GM21447 (cell line): ENCODE measurements at regions not wholly inside any gene's neighbourhood (a gene's known extent, or its start where the extent isn't known, plus 50 kb on each side); places are given as distances from the start of the nearest gene placed in this dataset.

Source experiments
- ATAC-seq: cut with Tn5 transposase; IDR thresholded peaks from one replicate; pipeline ENCODE4 v1.9.1; 2021; ENCODE audit not compliant: unreplicated experiment

- no peak for ATAC-seq
Observed at GRCh38 chr6:167437888-167438484, 113.1 kb downstream of the TTLL2 start.

GRCh38 chr6:167441715-167442206, 116.9 kb downstream of the TTLL2 start:
- no peak for ATAC-seq

- no peak for ATAC-seq
Observed at GRCh38 chr6:167442245-167442644, 117.4 kb downstream of the TTLL2 start.

- no peak for ATAC-seq
Observed at GRCh38 chr6:167442796-167443680, 118.2 kb downstream of the TTLL2 start.

- ATAC-seq, result no peak
Observed at GRCh38 chr6:167444602-167445346, 119.9 kb downstream of the TTLL2 start.

- no peak for ATAC-seq
Observed at GRCh38 chr6:167445568-167445967, 120.7 kb downstream of the TTLL2 start.

- ATAC-seq, result no peak
Observed at GRCh38 chr6:167446046-167446445, 121.2 kb downstream of the TTLL2 start.

GRCh38 chr6:167446971-167447370, 122.1 kb downstream of the TTLL2 start:
- ATAC-seq, result no peak

- ATAC-seq, result no peak
Observed at GRCh38 chr6:167448378-167448777, 123.5 kb downstream of the TTLL2 start.

GRCh38 chr6:167449094-167449861, 124.4 kb downstream of the TTLL2 start:
- no peak for ATAC-seq

- ATAC-seq, result no peak
Observed at GRCh38 chr6:167450626-167451025, 125.7 kb downstream of the TTLL2 start.

GRCh38 chr6:167452338-167453081, 127.6 kb downstream of the TTLL2 start:
- no peak for ATAC-seq

GRCh38 chr6:167453082-167453446, 128.2 kb downstream of the TTLL2 start:
- ATAC-seq, result no peak

GRCh38 chr6:167454003-167454402, 129.1 kb downstream of the TTLL2 start:
- ATAC-seq, result no peak

GRCh38 chr6:167455371-167455770, 130.5 kb downstream of the TTLL2 start:
- no peak for ATAC-seq

GRCh38 chr6:167462514-167463312, 137.8 kb downstream of the TTLL2 start:
- ATAC-seq, result no peak

GRCh38 chr6:167464177-167464576, 139.3 kb downstream of the TTLL2 start:
- ATAC-seq, result no peak

- ATAC-seq, result no peak
Observed at GRCh38 chr6:167465482-167465881, 140.6 kb downstream of the TTLL2 start.

GRCh38 chr6:167467282-167467681, 142.4 kb downstream of the TTLL2 start:
- ATAC-seq, result no peak
